Heart left ventricle (tissue), 13 donors: ENCODE measurements at regions not wholly inside any gene's neighbourhood (a gene's known extent, or its start where the extent isn't known, plus 50 kb on each side); places are given as distances from the start of the nearest gene placed in this dataset.

Experiments
- POLR2A ChIP-seq, 2 donors: fragments of 450-650 bp; IDR thresholded peaks; one replicate each; pipeline ENCODE4 v1.6.1; 2017; ENCODE audit warnings: antibody characterized with exemption in 2 of 2, mild to moderate bottlenecking in 2 of 2, moderate library complexity in 2 of 2
- TF ChIP-seq, protein P1 (sequence below), 12 donors: fragments of 200-600 bp; sonication (generic) in 4 of 12; IDR thresholded peaks; one replicate each; pipeline versions ENCODE4 v1.5.0 to v1.8.0; 2018 to 2022; ENCODE audit warnings: antibody characterized with exemption in 12 of 12, mild to moderate bottlenecking in 5 of 12
- donor health status: ischemic (EF 13 %, LVEDD 7.1; RV severe dilation, severe dysfunction).
- donor health status: DM: no; HTN: yes; CAD: no.
- donor health status: DM: no; HTN: no; CAD: no.
- donor health status: ischemic (EF 25% LVEDD 6.9; RV normal size, moderate dysfunction).
- donor health status: ischemic (EF 25% LVEDD 5.7; RV mildly dilated, moderate dysfunction).
- donor health status: ischemic (EF 35%, LVEDD 5.7; RV mildly dilated, moderate dysfunction).
- donor health status: nonischemic (EF 11% LVEDD 7.7; RV severe dilation, severe dysfunction).
- donor health status: DM: yes; HTN: yes; CAD: no.
- donor health status: PGD.
- donor health status: ischemic (EF 29% LVEDD 5.4; RV normal size, mild dysfunction).
- donor health status: nonischemic (EF 23%, LVEDD 6.1; RV moderate dilation, normal function).

DNA sequence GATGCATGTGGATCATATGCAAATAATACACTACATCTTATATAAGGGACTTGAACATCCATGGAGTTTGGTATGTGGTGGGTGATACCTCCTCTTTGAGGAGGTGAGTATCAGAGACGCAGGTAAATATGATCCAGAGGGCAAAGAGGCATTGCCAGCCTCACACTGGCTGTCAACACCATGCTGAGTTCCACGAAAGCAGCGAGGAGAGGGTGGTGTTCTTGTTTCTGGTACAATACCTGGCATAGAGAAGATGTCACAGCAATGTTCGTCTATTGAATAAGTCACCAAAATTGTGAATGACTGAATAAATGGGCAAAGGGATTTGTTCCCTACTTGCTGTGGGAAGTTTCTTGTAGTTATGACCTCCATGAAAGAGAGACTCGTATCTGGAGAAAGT, 182.2 kb downstream of the SNRPN start:
- TF ChIP-seq, protein P1, sequence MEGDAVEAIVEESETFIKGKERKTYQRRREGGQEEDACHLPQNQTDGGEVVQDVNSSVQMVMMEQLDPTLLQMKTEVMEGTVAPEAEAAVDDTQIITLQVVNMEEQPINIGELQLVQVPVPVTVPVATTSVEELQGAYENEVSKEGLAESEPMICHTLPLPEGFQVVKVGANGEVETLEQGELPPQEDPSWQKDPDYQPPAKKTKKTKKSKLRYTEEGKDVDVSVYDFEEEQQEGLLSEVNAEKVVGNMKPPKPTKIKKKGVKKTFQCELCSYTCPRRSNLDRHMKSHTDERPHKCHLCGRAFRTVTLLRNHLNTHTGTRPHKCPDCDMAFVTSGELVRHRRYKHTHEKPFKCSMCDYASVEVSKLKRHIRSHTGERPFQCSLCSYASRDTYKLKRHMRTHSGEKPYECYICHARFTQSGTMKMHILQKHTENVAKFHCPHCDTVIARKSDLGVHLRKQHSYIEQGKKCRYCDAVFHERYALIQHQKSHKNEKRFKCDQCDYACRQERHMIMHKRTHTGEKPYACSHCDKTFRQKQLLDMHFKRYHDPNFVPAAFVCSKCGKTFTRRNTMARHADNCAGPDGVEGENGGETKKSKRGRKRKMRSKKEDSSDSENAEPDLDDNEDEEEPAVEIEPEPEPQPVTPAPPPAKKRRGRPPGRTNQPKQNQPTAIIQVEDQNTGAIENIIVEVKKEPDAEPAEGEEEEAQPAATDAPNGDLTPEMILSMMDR (IDR thresholded peaks at IDR 0.05) = no peak
- TF ChIP-seq POLR2A (IDR thresholded peaks at IDR 0.05) = no peak
